Hypothalamus (tissue), 51 donors: ENCODE measurements at regions not wholly inside any gene's neighbourhood (a gene's known extent, or its start where the extent isn't known, plus 50 kb on each side); places are given as distances from the start of the nearest gene placed in this dataset.
"Not testable (repeated sequence)": the region's sequence is repeated elsewhere in the genome, so short reads cannot be mapped to it uniquely, and the experiment has no call there.

ENCODE experiments used
- DNase-seq, 51 donors: peaks; one replicate each; lab custom pipeline; 2025; lab: John Stamatoyannopoulos, UW

- no peak for DNase-seq
These were observed 307.0 kb upstream of the CELF4 start for GRCh38 chr18:37872562-37872961.

GRCh38 chr18:37871561-37871960 lies 306.0 kb upstream of the CELF4 start:
- peak in 1 of 51 donors; percentile 14 for DNase-seq

GRCh38 chr18:37869051-37869450 lies 303.5 kb upstream of the CELF4 start:
- no peak for DNase-seq

- no peak for DNase-seq
These were observed 298.5 kb upstream of the CELF4 start for GRCh38 chr18:37864122-37864521.

- no peak for DNase-seq
These were observed 296.4 kb upstream of the CELF4 start for GRCh38 chr18:37861981-37862380.

GRCh38 chr18:37854396-37854795 lies 288.8 kb upstream of the CELF4 start:
- no peak for DNase-seq

GRCh38 chr18:37853706-37854105 lies 288.1 kb upstream of the CELF4 start:
- DNase-seq = no peak

- no peak for DNase-seq
These were observed 286.9 kb upstream of the CELF4 start for GRCh38 chr18:37852464-37852863.

GRCh38 chr18:37847544-37847943 lies 281.9 kb upstream of the CELF4 start:
- DNase-seq = no peak

GRCh38 chr18:37846996-37847395 lies 281.4 kb upstream of the CELF4 start:
- DNase-seq = no peak

GRCh38 chr18:37845498-37845897 lies 279.9 kb upstream of the CELF4 start:
- DNase-seq = no peak

GRCh38 chr18:37844209-37844970 lies 278.8 kb upstream of the CELF4 start:
- DNase-seq = no peak

- no peak for DNase-seq
These were observed 272.5 kb upstream of the CELF4 start for GRCh38 chr18:37838083-37838482.

- DNase-seq = no peak
These were observed 270.7 kb upstream of the CELF4 start for GRCh38 chr18:37836071-37836970.

- DNase-seq = not testable (repeated sequence)
These were observed 266.6 kb upstream of the CELF4 start for GRCh38 chr18:37832010-37832695.

- no peak for DNase-seq
These were observed 247.4 kb upstream of the CELF4 start for GRCh38 chr18:37812961-37813360.

- DNase-seq = no peak
These were observed 240.3 kb upstream of the CELF4 start for GRCh38 chr18:37805773-37806404.

- DNase-seq = no peak
These were observed 231.3 kb upstream of the CELF4 start for GRCh38 chr18:37796823-37797349.

GRCh38 chr18:37787452-37787851 lies 221.9 kb upstream of the CELF4 start:
- DNase-seq = no peak

GRCh38 chr18:37783771-37784170 lies 218.2 kb upstream of the CELF4 start:
- peak in 2 of 51 donors; percentile 4 to 6 for DNase-seq
